ENCODE measurements at regions not wholly inside any gene's neighbourhood (a gene's known extent, or its start where the extent isn't known, plus 50 kb on each side); places are given as distances from the start of the nearest gene placed in this dataset.
A peak's percentile ranks its signal among the peaks of the same experiment; 100 is the strongest.

DNA sequence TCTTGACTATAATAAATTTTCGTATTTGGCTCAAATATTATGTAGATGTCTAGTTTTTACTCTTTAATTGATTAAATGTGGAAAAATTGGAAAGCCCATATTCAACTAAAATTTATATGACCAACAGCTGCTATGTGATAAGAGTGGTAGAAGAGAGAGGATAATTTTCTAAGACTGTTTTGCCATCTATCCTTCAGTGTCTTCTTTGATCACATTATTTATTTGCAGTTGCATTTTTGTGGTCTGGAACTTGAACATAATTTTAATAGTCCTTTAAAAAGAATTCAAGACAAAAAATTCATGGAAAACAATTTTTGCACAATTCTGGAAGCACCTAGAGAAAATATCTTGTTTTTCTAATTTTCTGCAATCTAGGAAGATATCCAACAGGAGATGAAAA, 213.3 kb upstream of the THBS1 start:
- DNase-seq (ENCODE audit: extremely low spot score, unreplicated experiment), result no peak
- peaks cover 40% of the 10 kb centered on the region for H3K4me1 Mint-ChIP-seq (ENCODE audit: unreplicated experiment)
- TF ChIP-seq, protein P1, sequence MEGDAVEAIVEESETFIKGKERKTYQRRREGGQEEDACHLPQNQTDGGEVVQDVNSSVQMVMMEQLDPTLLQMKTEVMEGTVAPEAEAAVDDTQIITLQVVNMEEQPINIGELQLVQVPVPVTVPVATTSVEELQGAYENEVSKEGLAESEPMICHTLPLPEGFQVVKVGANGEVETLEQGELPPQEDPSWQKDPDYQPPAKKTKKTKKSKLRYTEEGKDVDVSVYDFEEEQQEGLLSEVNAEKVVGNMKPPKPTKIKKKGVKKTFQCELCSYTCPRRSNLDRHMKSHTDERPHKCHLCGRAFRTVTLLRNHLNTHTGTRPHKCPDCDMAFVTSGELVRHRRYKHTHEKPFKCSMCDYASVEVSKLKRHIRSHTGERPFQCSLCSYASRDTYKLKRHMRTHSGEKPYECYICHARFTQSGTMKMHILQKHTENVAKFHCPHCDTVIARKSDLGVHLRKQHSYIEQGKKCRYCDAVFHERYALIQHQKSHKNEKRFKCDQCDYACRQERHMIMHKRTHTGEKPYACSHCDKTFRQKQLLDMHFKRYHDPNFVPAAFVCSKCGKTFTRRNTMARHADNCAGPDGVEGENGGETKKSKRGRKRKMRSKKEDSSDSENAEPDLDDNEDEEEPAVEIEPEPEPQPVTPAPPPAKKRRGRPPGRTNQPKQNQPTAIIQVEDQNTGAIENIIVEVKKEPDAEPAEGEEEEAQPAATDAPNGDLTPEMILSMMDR (IDR thresholded peaks at IDR 0.05), result no peak
- H3K27ac Mint-ChIP-seq (ENCODE audit: unreplicated experiment), result no peak overlapping the region
- peaks cover 3% of the 10 kb centered on the region for H3K36me3 Mint-ChIP-seq (ENCODE audit: unreplicated experiment)
- peaks cover 12% of the 10 kb centered on the region for H3K9me3 Mint-ChIP-seq (ENCODE audit: unreplicated experiment)
- H3K27me3 Mint-ChIP-seq (ENCODE audit: unreplicated experiment), result no peaks in the 10 kb centered on the region
- H3K4me3 Mint-ChIP-seq (ENCODE audit: unreplicated experiment), result no peak overlapping the region

GRCh38 chr15:39369768-39370167, 211.1 kb upstream of the THBS1 start:
- TF ChIP-seq, protein P1 (IDR thresholded peaks at IDR 0.05), result no peak
- H3K4me1 Mint-ChIP-seq (ENCODE audit: unreplicated experiment), result peaks cover 18% of the 10 kb centered on the region
- no peak overlapping the region for H3K4me3 Mint-ChIP-seq (ENCODE audit: unreplicated experiment)
- H3K27me3 Mint-ChIP-seq (ENCODE audit: unreplicated experiment), result no peaks in the 10 kb centered on the region
- H3K27ac Mint-ChIP-seq (ENCODE audit: unreplicated experiment), result no peak overlapping the region
- H3K36me3 Mint-ChIP-seq (ENCODE audit: unreplicated experiment), result peaks cover 3% of the 10 kb centered on the region
- H3K9me3 Mint-ChIP-seq (ENCODE audit: unreplicated experiment), result peaks cover 12% of the 10 kb centered on the region
- no peak for DNase-seq (ENCODE audit: extremely low spot score, unreplicated experiment)

- Mint-ChIP-seq H3K27me3 (ENCODE audit: unreplicated experiment) (no peaks in the 10 kb centered on the region), H3K4me1 (ENCODE audit: unreplicated experiment) (peaks cover 10% of the 10 kb centered on the region), H3K4me3 (ENCODE audit: unreplicated experiment) (no peak overlapping the region), H3K36me3 (ENCODE audit: unreplicated experiment) (no peaks in the 10 kb centered on the region), H3K27ac (ENCODE audit: unreplicated experiment) (no peak overlapping the region), H3K9me3 (ENCODE audit: unreplicated experiment) (peaks cover 5% of the 10 kb centered on the region)
- TF ChIP-seq, protein P1 (IDR thresholded peaks at IDR 0.05), result no peak
- DNase-seq (ENCODE audit: extremely low spot score, unreplicated experiment), result no peak
Measured at GRCh38 chr15:39376371-39376909, 204.4 kb upstream of the THBS1 start.

DNA sequence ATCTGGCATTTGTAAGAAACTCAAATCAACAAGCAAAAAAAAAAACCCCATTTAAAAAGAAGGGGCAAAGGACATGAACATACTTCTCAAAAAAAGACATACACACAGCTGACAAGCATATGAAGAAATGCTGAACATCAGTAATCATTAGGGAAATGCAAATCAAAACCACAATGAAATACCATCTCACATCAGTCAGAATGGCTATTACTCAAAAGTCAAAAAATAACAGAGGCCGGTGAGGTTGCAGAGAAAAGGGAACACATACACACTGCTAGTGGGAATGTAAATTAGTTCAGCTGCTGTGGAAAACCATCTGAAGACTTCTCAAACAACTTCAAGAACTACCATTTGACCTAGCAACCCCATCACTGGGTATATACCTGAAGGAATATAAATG, 199.4 kb upstream of the THBS1 start:
- TF ChIP-seq, protein P1 (IDR thresholded peaks at IDR 0.05), result no peak
- Mint-ChIP-seq H3K4me1 (ENCODE audit: unreplicated experiment) (peaks cover 10% of the 10 kb centered on the region), H3K9me3 (ENCODE audit: unreplicated experiment) (no peaks in the 10 kb centered on the region), H3K36me3 (ENCODE audit: unreplicated experiment) (no peaks in the 10 kb centered on the region), H3K27ac (ENCODE audit: unreplicated experiment) (peak overlapping the region; percentile 5), H3K4me3 (ENCODE audit: unreplicated experiment) (no peak overlapping the region), H3K27me3 (ENCODE audit: unreplicated experiment) (no peaks in the 10 kb centered on the region)
- DNase-seq (ENCODE audit: extremely low spot score, unreplicated experiment), result no peak

- no peaks in the 10 kb centered on the region for H3K36me3 Mint-ChIP-seq (ENCODE audit: unreplicated experiment)
- no peaks in the 10 kb centered on the region for H3K9me3 Mint-ChIP-seq (ENCODE audit: unreplicated experiment)
- TF ChIP-seq, protein P1 (IDR thresholded peaks at IDR 0.05), result no peak
- no peak overlapping the region for H3K4me3 Mint-ChIP-seq (ENCODE audit: unreplicated experiment)
- DNase-seq (ENCODE audit: extremely low spot score, unreplicated experiment), result no peak
- no peak overlapping the region for H3K27ac Mint-ChIP-seq (ENCODE audit: unreplicated experiment)
- peaks cover 5% of the 10 kb centered on the region for H3K27me3 Mint-ChIP-seq (ENCODE audit: unreplicated experiment)
- no peaks in the 10 kb centered on the region for H3K4me1 Mint-ChIP-seq (ENCODE audit: unreplicated experiment)
Measured at GRCh38 chr15:39388118-39388517, 192.8 kb upstream of the THBS1 start.

Measured in osteocyte (in vitro differentiated cells).